IMR-90 (cell line): ENCODE measurements at regions not wholly inside any gene's neighbourhood (a gene's known extent, or its start where the extent isn't known, plus 50 kb on each side); places are given as distances from the start of the nearest gene placed in this dataset.

Experiments used
- ATAC-seq: fragments of 200-7000 bp; cut with Tn5 transposase; 2 replicates; pipeline ENCODE4 v1.9.1; 2020; ENCODE audit warnings: low read depth, mild to moderate bottlenecking, moderate library complexity
- BruUV-seq: library from RNA; stranded (reverse); fragments of 400-500 nt; replicated peaks from 2 replicates; lab custom pipeline; 2021; lab: Mats Ljungman, UMichigan
- CTCF ChIA-PET: fragments of 300-600 bp; formaldehyde crosslinking; extraction: SDS; loops from one replicate; lab custom pipeline; 2021; ENCODE audit warnings: antibody characterized with exemption; lab: Yijun Ruan, JAX
- POLR2A ChIA-PET: fragments of 300-600 bp; sonication (Branson Sonifier 250); formaldehyde crosslinking; loops from one replicate; lab custom pipeline; 2022; ENCODE audit warnings: antibody characterized with exemption; ENCODE audit not compliant: unreplicated experiment; lab: Charles Lee
- DNase-seq: peaks from one replicate; pipeline ENCODE4 v3.0.0; 2013
- H2AFZ ChIP-seq: replicated peaks from 2 replicates; pipeline ENCODE3; 2013; ENCODE audit warnings: low read length, mild to moderate bottlenecking; ENCODE audit not compliant: poor library complexity
- H2AK5ac ChIP-seq: 2 replicates; pipeline ENCODE4 v1.6.1; 2013; ENCODE audit warnings: low read depth, low read length, inconsistent platforms
- H2AK9ac ChIP-seq: replicated peaks from 2 replicates; pipeline ENCODE3; 2013; ENCODE audit warnings: mild to moderate bottlenecking, low read depth, low read length, moderate library complexity; ENCODE audit not compliant: poor library complexity
- H2BK120ac ChIP-seq: 2 replicates; pipeline ENCODE4 v1.6.1; 2013; ENCODE audit warnings: low read depth, low read length, inconsistent platforms
- H2BK15ac ChIP-seq: 3 replicates; pipeline ENCODE4 v1.6.1; 2013; ENCODE audit warnings: low read depth, low read length, inconsistent platforms
- H2BK20ac ChIP-seq: 2 replicates; pipeline ENCODE4 v1.6.1; 2013; ENCODE audit warnings: low read depth, mild to moderate bottlenecking, inconsistent platforms, low read length, moderate library complexity
- H2BK5ac ChIP-seq: 2 replicates; pipeline ENCODE4 v1.6.1; 2013; ENCODE audit warnings: mild to moderate bottlenecking, low read depth, low read length, inconsistent platforms; ENCODE audit not compliant: poor library complexity, severe bottlenecking
- H3K14ac ChIP-seq: replicated peaks from 2 replicates; pipeline ENCODE4 v1.6.1; 2013; ENCODE audit warnings: low read depth, low read length, inconsistent platforms
- H3K18ac ChIP-seq: 2 replicates; pipeline ENCODE4 v1.6.1; 2013; ENCODE audit warnings: low read depth, low read length, control low read depth
- H3K23ac ChIP-seq: 2 replicates; pipeline ENCODE4 v1.6.1; 2013; ENCODE audit warnings: low read depth, low read length, inconsistent platforms
- H3K27ac ChIP-seq: 2 replicates; pipeline ENCODE4 v1.5.1; 2013; ENCODE audit warnings: mild to moderate bottlenecking, control low read depth, low read length; ENCODE audit not compliant: insufficient read depth
- H3K27me3 ChIP-seq: 2 replicates; pipeline ENCODE4 v1.6.1; 2013; ENCODE audit warnings: low read length; ENCODE audit not compliant: control insufficient read depth, insufficient read depth
- H3K36me3 ChIP-seq: 2 replicates; pipeline ENCODE4 v1.6.1; 2013; ENCODE audit warnings: low read length, mixed read lengths; ENCODE audit not compliant: control insufficient read depth, insufficient read depth
- H3K4ac ChIP-seq: 2 replicates; pipeline ENCODE4 v1.6.1; 2013; ENCODE audit warnings: low read depth, low read length, inconsistent platforms
- H3K4me1 ChIP-seq: 2 replicates; pipeline ENCODE4 v1.6.1; 2013; ENCODE audit warnings: low read length, mixed read lengths; ENCODE audit not compliant: control insufficient read depth, insufficient read depth
- H3K4me2 ChIP-seq: 2 replicates; pipeline ENCODE4 v1.6.1; 2013; ENCODE audit warnings: low read depth, mild to moderate bottlenecking, control low read depth, low read length, moderate library complexity
- H3K4me3 ChIP-seq: 2 replicates; pipeline ENCODE4 v1.5.1; 2013; ENCODE audit warnings: low read depth, mild to moderate bottlenecking, control low read depth, low read length, moderate library complexity; ENCODE audit not compliant: insufficient read depth
- H3K56ac ChIP-seq: 2 replicates; pipeline ENCODE4 v1.6.1; 2013; ENCODE audit warnings: low read length, inconsistent platforms; ENCODE audit not compliant: insufficient read depth; ENCODE audit errors: extremely low read depth
- H3K79me1 ChIP-seq, 2 experiments: 2 replicates each; pipeline ENCODE4 v1.6.1; 2013; ENCODE audit warnings: low read length in 2 of 2, inconsistent platforms in 1 of 2, low read depth in 1 of 2
- H3K9ac ChIP-seq: 2 replicates; pipeline ENCODE4 v1.6.1; 2013; ENCODE audit warnings: low read depth, low read length, control low read depth
- H3K9me1 ChIP-seq: 2 replicates; pipeline ENCODE4 v1.6.1; 2013; ENCODE audit warnings: low read length, inconsistent platforms; ENCODE audit not compliant: insufficient read depth
- H3K9me3 ChIP-seq: 2 replicates; pipeline ENCODE4 v1.6.1; 2013; ENCODE audit warnings: low read length; ENCODE audit not compliant: control insufficient read depth, insufficient read depth
- H4K20me1 ChIP-seq: 2 replicates; pipeline ENCODE4 v1.6.1; 2013; ENCODE audit warnings: low read length, inconsistent platforms; ENCODE audit not compliant: insufficient read depth
- H4K5ac ChIP-seq: 2 replicates; pipeline ENCODE4 v1.6.1; 2013; ENCODE audit warnings: mild to moderate bottlenecking, low read depth, low read length, control low read depth
- H4K8ac ChIP-seq, 2 experiments: 2 replicates each; pipeline ENCODE4 v1.6.1; 2013; ENCODE audit warnings: low read depth in 2 of 2, low read length in 2 of 2, control low read depth in 1 of 2, inconsistent platforms in 1 of 2
- H4K91ac ChIP-seq: 2 replicates; pipeline ENCODE4 v1.6.1; 2013; ENCODE audit warnings: low read depth, low read length, inconsistent platforms; ENCODE audit not compliant: insufficient read depth
- BHLHE40 ChIP-seq: fragments of 150-350 bp; IDR thresholded peaks from 2 replicates; pipeline ENCODE4 v1.6.1; 2016; ENCODE audit warnings: mild to moderate bottlenecking, low read depth, low read length
- CEBPB ChIP-seq: IDR thresholded peaks from 2 replicates; pipeline ENCODE4 v1.6.1; 2012; ENCODE audit warnings: low read depth, low read length, improper control_type of control experiment
- CHD1 ChIP-seq: IDR thresholded peaks from 2 replicates; pipeline ENCODE4 v1.6.1; 2012; ENCODE audit warnings: low read depth, low read length, improper control_type of control experiment
- MAFK ChIP-seq: IDR thresholded peaks from 2 replicates; pipeline ENCODE4 v1.6.1; 2012; ENCODE audit warnings: low read depth, low read length, improper control_type of control experiment
- MXI1 ChIP-seq: IDR thresholded peaks from 2 replicates; pipeline ENCODE4 v1.6.1; 2012; ENCODE audit warnings: low read depth, mild to moderate bottlenecking, low read length, moderate library complexity, borderline replicate concordance
- NFE2L2 ChIP-seq: fragments of 150-350 bp; IDR thresholded peaks from 2 replicates; pipeline ENCODE4 v1.6.1; 2016; ENCODE audit warnings: low read depth, mild to moderate bottlenecking, low read length
- POLR2A ChIP-seq: IDR thresholded peaks from 2 replicates; pipeline ENCODE4 v1.6.1; 2012; ENCODE audit warnings: mild to moderate bottlenecking, low read depth, low read length
- RAD21 ChIP-seq: IDR thresholded peaks from 2 replicates; pipeline ENCODE4 v1.6.1; 2012; ENCODE audit warnings: low read length, improper control_type of control experiment
- RFX5 ChIP-seq: IDR thresholded peaks from 2 replicates; pipeline ENCODE4 v1.8.0; 2012; ENCODE audit warnings: low read depth, mild to moderate bottlenecking, low read length, moderate library complexity
- SMC3 ChIP-seq: fragments of 150-350 bp; IDR thresholded peaks from 2 replicates; pipeline ENCODE4 v1.6.1; 2016; ENCODE audit warnings: low read depth, mild to moderate bottlenecking, antibody characterized with exemption, low read length, moderate library complexity
- WGBS, 2 experiments: methylation state at CpG; one replicate each; pipeline versions ENCODE4 v1.1.5 to v1.1.7; 2013; ENCODE audit warnings: missing lambda C conversion rate in 2 of 2; ENCODE audit not compliant: insufficient read length in 1 of 2; ENCODE audit errors: extremely low coverage in 2 of 2; 5-methylcytosine and 5-hydroxymethylcytosine counted together
- dilution Hi-C: fragments of 300-500 bp; cut with HindIII; formaldehyde crosslinking; loops from one replicate; pipeline ENCODE4 v1.14.3; 2018; ENCODE audit warnings: low sequenced_read_pairs; ENCODE audit not compliant: unreplicated experiment
- in situ Hi-C: fragments of 300-500 bp; cut with MboI; formaldehyde crosslinking; loops from 3 replicates; pipeline ENCODE4 v1.14.3; 2019; ENCODE audit warnings: low sequenced_read_pairs, inconsistent platforms, mixed read lengths
- intact Hi-C: fragments of 100-400 bp; cut with micrococcal nuclease; formaldehyde crosslinking; loops from 2 replicates; pipeline ENCODE4 v1.10.0; 2022
- TF ChIP-seq, protein P1 (sequence below): conservative IDR thresholded peaks from 2 replicates; pipeline ENCODE4 v1.5.1; 2012; ENCODE audit warnings: mild to moderate bottlenecking, low read depth, low read length, improper control_type of control experiment
- TF ChIP-seq, protein P2 (sequence below): fragments of 150-350 bp; IDR thresholded peaks from 2 replicates; pipeline ENCODE4 v1.6.1; 2017; ENCODE audit warnings: mild to moderate bottlenecking, antibody characterized with exemption, low read length, low read depth
- TF ChIP-seq, protein P3 (sequence below): fragments of 150-350 bp; IDR thresholded peaks from 2 replicates; pipeline ENCODE4 v1.6.1; 2016; ENCODE audit warnings: low read depth, mild to moderate bottlenecking, low read length, moderate library complexity, borderline replicate concordance

GRCh38 chr20:39974966-39975501 lies 714.0 kb downstream of the MAFB start:
- Histone ChIP-seq H3K4me3 (no peak overlapping the region), H2BK20ac (no peak overlapping the region), H2BK15ac (no peak overlapping the region), H3K4ac (no peak overlapping the region), H4K91ac (no peak overlapping the region), H3K27ac (no peak overlapping the region), H3K14ac (no peak overlapping the region), H3K23ac (no peak overlapping the region), H3K9me3 (peaks cover 2% of the 10 kb centered on the region; the same call in 1 of the 2 replicates), H2AK9ac (no peak overlapping the region), H3K4me2 (no peak overlapping the region), H3K4me1 (no peaks in the 10 kb centered on the region), H2AK5ac (no peak overlapping the region), H2BK5ac (no peak overlapping the region), H2BK120ac (no peak overlapping the region), H3K9me1 (no peaks in the 10 kb centered on the region), H4K8ac (no peak overlapping the region), H3K79me1 (no peaks in the 10 kb centered on the region), H2AFZ (no peak overlapping the region), H4K5ac (no peak overlapping the region), H3K18ac (no peak overlapping the region), H3K36me3 (no peaks in the 10 kb centered on the region), H3K27me3 (no peaks in the 10 kb centered on the region), H3K9ac (no peak overlapping the region), H3K56ac (no peak overlapping the region), H4K20me1 (no peaks in the 10 kb centered on the region)
- BruUV-seq, result no TSS peak
- in situ Hi-C loops, result no loop called here
- TF ChIP-seq MXI1 (no peak), CEBPB (no peak), MAFK (no peak), SMC3 (no peak), RAD21 (no peak), NFE2L2 (no peak), RFX5 (no peak), BHLHE40 (no peak), CHD1 (no peak), POLR2A (no peak)
- TF ChIP-seq, protein P1, sequence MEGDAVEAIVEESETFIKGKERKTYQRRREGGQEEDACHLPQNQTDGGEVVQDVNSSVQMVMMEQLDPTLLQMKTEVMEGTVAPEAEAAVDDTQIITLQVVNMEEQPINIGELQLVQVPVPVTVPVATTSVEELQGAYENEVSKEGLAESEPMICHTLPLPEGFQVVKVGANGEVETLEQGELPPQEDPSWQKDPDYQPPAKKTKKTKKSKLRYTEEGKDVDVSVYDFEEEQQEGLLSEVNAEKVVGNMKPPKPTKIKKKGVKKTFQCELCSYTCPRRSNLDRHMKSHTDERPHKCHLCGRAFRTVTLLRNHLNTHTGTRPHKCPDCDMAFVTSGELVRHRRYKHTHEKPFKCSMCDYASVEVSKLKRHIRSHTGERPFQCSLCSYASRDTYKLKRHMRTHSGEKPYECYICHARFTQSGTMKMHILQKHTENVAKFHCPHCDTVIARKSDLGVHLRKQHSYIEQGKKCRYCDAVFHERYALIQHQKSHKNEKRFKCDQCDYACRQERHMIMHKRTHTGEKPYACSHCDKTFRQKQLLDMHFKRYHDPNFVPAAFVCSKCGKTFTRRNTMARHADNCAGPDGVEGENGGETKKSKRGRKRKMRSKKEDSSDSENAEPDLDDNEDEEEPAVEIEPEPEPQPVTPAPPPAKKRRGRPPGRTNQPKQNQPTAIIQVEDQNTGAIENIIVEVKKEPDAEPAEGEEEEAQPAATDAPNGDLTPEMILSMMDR, result no peak
- TF ChIP-seq, protein P2, sequence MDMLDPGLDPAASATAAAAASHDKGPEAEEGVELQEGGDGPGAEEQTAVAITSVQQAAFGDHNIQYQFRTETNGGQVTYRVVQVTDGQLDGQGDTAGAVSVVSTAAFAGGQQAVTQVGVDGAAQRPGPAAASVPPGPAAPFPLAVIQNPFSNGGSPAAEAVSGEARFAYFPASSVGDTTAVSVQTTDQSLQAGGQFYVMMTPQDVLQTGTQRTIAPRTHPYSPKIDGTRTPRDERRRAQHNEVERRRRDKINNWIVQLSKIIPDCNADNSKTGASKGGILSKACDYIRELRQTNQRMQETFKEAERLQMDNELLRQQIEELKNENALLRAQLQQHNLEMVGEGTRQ, result no peak
- TF ChIP-seq, protein P3, sequence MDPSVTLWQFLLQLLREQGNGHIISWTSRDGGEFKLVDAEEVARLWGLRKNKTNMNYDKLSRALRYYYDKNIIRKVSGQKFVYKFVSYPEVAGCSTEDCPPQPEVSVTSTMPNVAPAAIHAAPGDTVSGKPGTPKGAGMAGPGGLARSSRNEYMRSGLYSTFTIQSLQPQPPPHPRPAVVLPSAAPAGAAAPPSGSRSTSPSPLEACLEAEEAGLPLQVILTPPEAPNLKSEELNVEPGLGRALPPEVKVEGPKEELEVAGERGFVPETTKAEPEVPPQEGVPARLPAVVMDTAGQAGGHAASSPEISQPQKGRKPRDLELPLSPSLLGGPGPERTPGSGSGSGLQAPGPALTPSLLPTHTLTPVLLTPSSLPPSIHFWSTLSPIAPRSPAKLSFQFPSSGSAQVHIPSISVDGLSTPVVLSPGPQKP, result no peak
- ATAC-seq (no peak), DNase-seq (no peak)
- POLR2A ChIA-PET, result no interaction called here
- intact Hi-C loops, result no loop called here
- dilution Hi-C loops, result no loop called here
- WGBS, 2 experiments, result 63% methylated on average over 5 of the region's 6 CpGs; no CpG with 5 or more reads in 1 of the 2 experiments
- CTCF ChIA-PET, result no interaction called here
